ENCODE measurements at regions not wholly inside any gene's neighbourhood (a gene's known extent, or its start where the extent isn't known, plus 50 kb on each side); places are given as distances from the start of the nearest gene placed in this dataset.

GRCh38 chr11:70836071-70836470 lies 416.3 kb downstream of the SHANK2 start:
- CTCF ChIA-PET, result no interaction called here
- no peak for DNase-seq (ENCODE audit: low read depth, low spot score)
- POLR2A ChIA-PET, result no interaction called here

GRCh38 chr11:70838198-70838597 lies 414.2 kb downstream of the SHANK2 start:
- no peak for DNase-seq (ENCODE audit: low read depth, low spot score)
- TF ChIP-seq CTCF (IDR thresholded peaks at IDR 0.05; ENCODE audit: insufficient read depth, low read length, missing control alignments), result no peak
- ChIA-PET CTCF (interaction anchor here (1.3 kb wide), 1 partner anchor 12 kb away, joined by 4 read pairs; no protein-coding TSS in a partner anchor), POLR2A (no interaction called here)
- no peak overlapping the region for H3K4me3 ChIP-seq (ENCODE audit: low read depth, low read length)

More at GRCh38 chr11:70836071-70836470, 416.3 kb downstream of the SHANK2 start:
- no peak overlapping the region for H3K4me3 ChIP-seq (ENCODE audit: low read depth, low read length)
- no peak for TF ChIP-seq CTCF (IDR thresholded peaks at IDR 0.05; ENCODE audit: insufficient read depth, low read length, missing control alignments)

GRCh38 chr11:70839851-70840250 lies 412.5 kb downstream of the SHANK2 start:
- POLR2A ChIA-PET, result no interaction called here

GRCh38 chr11:70841264-70841663 lies 411.1 kb downstream of the SHANK2 start:
- no peak for TF ChIP-seq CTCF (IDR thresholded peaks at IDR 0.05; ENCODE audit: insufficient read depth, low read length, missing control alignments)
- no peak overlapping the region for H3K4me3 ChIP-seq (ENCODE audit: low read depth, low read length)
- no peak for DNase-seq (ENCODE audit: low read depth, low spot score)
- ChIA-PET POLR2A (no interaction called here), CTCF (no interaction called here)

More at GRCh38 chr11:70839851-70840250, 412.5 kb downstream of the SHANK2 start:
- CTCF ChIA-PET, result no interaction called here
- H3K4me3 ChIP-seq (ENCODE audit: low read depth, low read length), result no peak overlapping the region
- no peak for TF ChIP-seq CTCF (IDR thresholded peaks at IDR 0.05; ENCODE audit: insufficient read depth, low read length, missing control alignments)
- no peak for DNase-seq (ENCODE audit: low read depth, low spot score)

- DNase-seq (ENCODE audit: low read depth, low spot score), result no peak
- TF ChIP-seq CTCF (IDR thresholded peaks at IDR 0.05; ENCODE audit: insufficient read depth, low read length, missing control alignments), result no peak
- H3K4me3 ChIP-seq (ENCODE audit: low read depth, low read length), result no peak overlapping the region
- CTCF ChIA-PET, result no interaction called here
- POLR2A ChIA-PET, result no interaction called here
Observed at GRCh38 chr11:70842256-70842655, 410.1 kb downstream of the SHANK2 start.

- ChIA-PET POLR2A (no interaction called here), CTCF (no interaction called here)
- TF ChIP-seq CTCF (IDR thresholded peaks at IDR 0.05; ENCODE audit: insufficient read depth, low read length, missing control alignments), result no peak
- no peak for DNase-seq (ENCODE audit: low read depth, low spot score)
- H3K4me3 ChIP-seq (ENCODE audit: low read depth, low read length), result no peak overlapping the region
Observed at GRCh38 chr11:70842701-70843100, 409.7 kb downstream of the SHANK2 start.

Measured in AG04449 (cell line).